ENCODE measurements at regions not wholly inside any gene's neighbourhood (a gene's known extent, or its start where the extent isn't known, plus 50 kb on each side); places are given as distances from the start of the nearest gene placed in this dataset.

- Mint-ChIP-seq H3K4me1 (no peaks in the 10 kb centered on the region), H3K4me3 (no peak overlapping the region), H3K36me3 (ENCODE audit: insufficient read depth in 1 of 3, low read depth in 3 of 3) (peaks cover 0 to 12% (median 5%) of the 10 kb centered on the region in 3 experiments; a peak in 6 of 7 replicates), H3K9me3 (peaks cover 6 to 7% of the 10 kb centered on the region in 2 experiments; a peak in 4 of 5 replicates), H3K27me3 (ENCODE audit: low read depth) (peaks cover 9% of the 10 kb centered on the region; the same call in 1 of the 2 replicates), H3K27ac (no peak overlapping the region)
- H3K9me3 ChIP-seq (ENCODE audit: control insufficient read depth, low read depth, low read length): no peaks in the 10 kb centered on the region
- H3K18ac ChIP-seq (ENCODE audit: insufficient read length, low read depth, low read length): no peak overlapping the region
- no peak overlapping the region for H4K91ac ChIP-seq (ENCODE audit: insufficient read length, low read depth, low read length)
- H2AFZ ChIP-seq (ENCODE audit: low read length): no peak overlapping the region
- H2BK15ac ChIP-seq (ENCODE audit: low read depth, low read length): no peak overlapping the region
- no peaks in the 10 kb centered on the region for H3K23me2 ChIP-seq (ENCODE audit: insufficient read length, low read depth, low read length, poor library complexity, severe bottlenecking)
- DNase-seq: no peak
- H3T11ph ChIP-seq (ENCODE audit: low read length): no peak overlapping the region
- H3K23ac ChIP-seq (ENCODE audit: insufficient read length, low read depth, low read length): no peak overlapping the region
- no peak overlapping the region for H4K5ac ChIP-seq (ENCODE audit: insufficient read length, low read depth, low read length)
- TF ChIP-seq CTCF (conservative IDR thresholded peaks at IDR 0.05): no peak
- H4K8ac ChIP-seq (replicated peaks; ENCODE audit: insufficient read length, low read depth, low read length): no peak overlapping the region
- H3K4me1 ChIP-seq (ENCODE audit: insufficient read depth, low read length): no peaks in the 10 kb centered on the region
- no peaks in the 10 kb centered on the region for H3K79me2 ChIP-seq (ENCODE audit: insufficient read depth, low read length)
- no peak overlapping the region for H3K4me2 ChIP-seq (ENCODE audit: insufficient read depth, insufficient read length, low read length)
- no peak overlapping the region for H3K9ac ChIP-seq (ENCODE audit: extremely low read depth, insufficient read length, low read length)
- H4K20me1 ChIP-seq (ENCODE audit: control insufficient read depth, insufficient read depth, insufficient read length): no peaks in the 10 kb centered on the region
- no peak overlapping the region for H3K27ac ChIP-seq (ENCODE audit: insufficient read length, low read depth, low read length)
- no peaks in the 10 kb centered on the region for H3K27me3 ChIP-seq (ENCODE audit: insufficient read depth, low read length)
- WGBS (ENCODE audit: extremely low coverage, insufficient read length, low lambda C conversion rate): no CpG with 5 or more reads among the region's 4 CpGs
- H2BK12ac ChIP-seq (ENCODE audit: insufficient read length, low read depth, low read length): no peak overlapping the region
- no peak overlapping the region for H2BK20ac ChIP-seq (ENCODE audit: low read depth, low read length, poor library complexity, severe bottlenecking)
- no peak overlapping the region for H3K4ac ChIP-seq (ENCODE audit: low read depth, low read length)
- H2BK5ac ChIP-seq (ENCODE audit: insufficient read length, low read length): no peak overlapping the region
- H3K14ac ChIP-seq (ENCODE audit: insufficient read depth, low read length): no peak overlapping the region
- H2AK5ac ChIP-seq (ENCODE audit: insufficient read length, low read length): no peak overlapping the region
- H3K56ac ChIP-seq (ENCODE audit: insufficient read length, low read depth, low read length): no peak overlapping the region
- no peak overlapping the region for H2BK120ac ChIP-seq (ENCODE audit: low read depth, low read length, poor library complexity, severe bottlenecking)
- H3K79me1 ChIP-seq (ENCODE audit: insufficient read depth, low read depth, low read length, poor library complexity, severe bottlenecking): no peaks in the 10 kb centered on the region
Observed at GRCh38 chr12:125487336-125487735, 422.1 kb downstream of the AACS start.

Data from H9 (cell line).